Astrocyte (in vitro differentiated cells and primary cell): ENCODE measurements at regions not wholly inside any gene's neighbourhood (a gene's known extent, or its start where the extent isn't known, plus 50 kb on each side); places are given as distances from the start of the nearest gene placed in this dataset.
"Not testable (repeated sequence)": the region's sequence is repeated elsewhere in the genome, so short reads cannot be mapped to it uniquely, and the experiment has no call there.

ENCODE experiments used
- DNase-seq: peaks from one replicate; pipeline ENCODE4 v3.0.0-alpha.2; 2010; ENCODE audit warnings: low read depth
- FAIRE-seq: peaks from 2 replicates; lab custom pipeline; 2011; peaks lifted over from hg19 to GRCh38; lab: Jason Lieb, UNC
- H2AFZ ChIP-seq: 2 replicates; pipeline ENCODE4 v1.6.0; 2012; ENCODE audit warnings: low read depth, low read length, inconsistent platforms
- H3K27ac ChIP-seq: 2 replicates; pipeline ENCODE4 v1.5.1; 2011; ENCODE audit warnings: low read depth, low read length, inconsistent platforms
- H3K27me3 ChIP-seq: 2 replicates; pipeline ENCODE4 v1.6.0; 2011; ENCODE audit warnings: low read length, inconsistent platforms; ENCODE audit not compliant: insufficient read depth
- H3K36me3 ChIP-seq: 2 replicates; pipeline ENCODE4 v1.5.1; 2011; ENCODE audit warnings: low read length, inconsistent platforms; ENCODE audit not compliant: insufficient read depth
- H3K4me1 ChIP-seq: 2 replicates; pipeline ENCODE4 v1.5.1; 2011; ENCODE audit warnings: low read length, inconsistent platforms; ENCODE audit not compliant: insufficient read depth
- H3K4me2 ChIP-seq: 2 replicates; pipeline ENCODE4 v1.6.0; 2012; ENCODE audit warnings: low read length, inconsistent platforms
- H3K4me3 ChIP-seq: 2 replicates; pipeline ENCODE4 v1.5.1; 2011; ENCODE audit warnings: low read depth, mild to moderate bottlenecking, low read length, inconsistent platforms; ENCODE audit not compliant: insufficient read depth
- H3K79me2 ChIP-seq: 2 replicates; pipeline ENCODE4 v1.6.0; 2012; ENCODE audit warnings: mild to moderate bottlenecking, low read length, inconsistent platforms; ENCODE audit not compliant: insufficient read depth
- H3K9ac ChIP-seq: 2 replicates; pipeline ENCODE4 v1.6.0; 2012; ENCODE audit warnings: mild to moderate bottlenecking, low read length, inconsistent platforms
- H3K9me3 ChIP-seq: 2 replicates; pipeline ENCODE4 v1.5.1; 2012; ENCODE audit warnings: low read depth, mild to moderate bottlenecking, low read length, inconsistent platforms; ENCODE audit not compliant: insufficient read depth
- H4K20me1 ChIP-seq: 2 replicates; pipeline ENCODE4 v1.6.0; 2012; ENCODE audit warnings: low read length, inconsistent platforms; ENCODE audit not compliant: insufficient read depth
- H3K27ac Mint-ChIP-seq: one replicate; pipeline ENCODE4 v1.8.0; 2021; ENCODE audit warnings: mild to moderate bottlenecking, mixed read lengths; ENCODE audit not compliant: unreplicated experiment
- H3K27me3 Mint-ChIP-seq: one replicate; pipeline ENCODE4 v1.8.0; 2021; ENCODE audit warnings: low read depth, mixed read lengths; ENCODE audit not compliant: unreplicated experiment
- H3K36me3 Mint-ChIP-seq: one replicate; pipeline ENCODE4 v1.8.0; 2021; ENCODE audit warnings: low read depth, mixed read lengths; ENCODE audit not compliant: unreplicated experiment
- H3K4me1 Mint-ChIP-seq: one replicate; pipeline ENCODE4 v1.8.0; 2021; ENCODE audit warnings: low read depth, mixed read lengths; ENCODE audit not compliant: unreplicated experiment
- H3K4me3 Mint-ChIP-seq: one replicate; pipeline ENCODE4 v1.8.0; 2021; ENCODE audit warnings: mild to moderate bottlenecking, moderate library complexity, mixed read lengths; ENCODE audit not compliant: unreplicated experiment
- H3K9me3 Mint-ChIP-seq: one replicate; pipeline ENCODE4 v1.8.0; 2021; ENCODE audit warnings: mild to moderate bottlenecking, mixed read lengths; ENCODE audit not compliant: unreplicated experiment
- CTCF ChIP-seq: IDR thresholded peaks from 2 replicates; pipeline ENCODE4 v1.5.1; 2011; ENCODE audit warnings: low read depth, mild to moderate bottlenecking, inconsistent platforms, low read length, moderate library complexity; ENCODE audit not compliant: insufficient read depth
- EZH2 ChIP-seq: IDR thresholded peaks from 2 replicates; pipeline ENCODE4 v1.6.1; 2012; ENCODE audit warnings: mild to moderate bottlenecking, low read length, inconsistent platforms; ENCODE audit not compliant: insufficient read depth

DNA sequence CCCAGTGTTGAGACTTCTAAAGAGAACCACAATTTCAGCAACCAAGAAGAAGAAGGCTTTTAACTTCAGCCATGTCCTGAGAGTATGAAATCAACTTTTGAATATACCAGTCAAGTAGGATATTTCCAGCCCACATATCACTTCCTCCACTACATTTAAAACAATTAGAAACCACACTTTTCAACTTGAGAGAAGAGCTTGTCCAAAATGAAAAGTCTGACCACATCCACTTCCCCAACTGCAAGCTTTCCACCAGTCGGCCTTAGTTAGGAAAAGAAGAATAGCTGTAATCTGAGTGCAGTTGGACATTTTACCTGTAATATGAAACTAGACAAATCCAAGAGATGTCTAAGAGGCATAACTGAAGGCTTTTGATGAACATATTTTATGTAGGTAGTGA lies 101.9 kb upstream of the SLC7A11 start:
- no peak for TF ChIP-seq EZH2
- TF ChIP-seq CTCF = no peak
- H3K9me3 ChIP-seq = no peaks in the 10 kb centered on the region
- H3K36me3 Mint-ChIP-seq = no peaks in the 10 kb centered on the region
- H3K27ac Mint-ChIP-seq = no peak overlapping the region
- H3K4me1 ChIP-seq = no peaks in the 10 kb centered on the region
- no peaks in the 10 kb centered on the region for H3K27me3 ChIP-seq
- no peaks in the 10 kb centered on the region for H3K79me2 ChIP-seq
- H2AFZ ChIP-seq = no peak overlapping the region
- no peaks in the 10 kb centered on the region for H3K4me1 Mint-ChIP-seq
- no peaks in the 10 kb centered on the region for H3K36me3 ChIP-seq
- no peak overlapping the region for H3K9ac ChIP-seq
- H3K4me3 Mint-ChIP-seq = no peak overlapping the region
- no peaks in the 10 kb centered on the region for H3K9me3 Mint-ChIP-seq
- no peak overlapping the region for H3K4me2 ChIP-seq
- no peak overlapping the region for H3K4me3 ChIP-seq
- no peak for DNase-seq
- no peak for FAIRE-seq
- no peak overlapping the region for H3K27ac ChIP-seq
- H3K27me3 Mint-ChIP-seq = no peaks in the 10 kb centered on the region
- H4K20me1 ChIP-seq = no peaks in the 10 kb centered on the region

- Mint-ChIP-seq H3K27ac (no peak overlapping the region), H3K4me1 (no peaks in the 10 kb centered on the region), H3K9me3 (no peaks in the 10 kb centered on the region), H3K36me3 (no peaks in the 10 kb centered on the region), H3K4me3 (no peak overlapping the region), H3K27me3 (no peaks in the 10 kb centered on the region)
- H3K4me1 ChIP-seq = no peaks in the 10 kb centered on the region
- no peaks in the 10 kb centered on the region for H3K27me3 ChIP-seq
- no peaks in the 10 kb centered on the region for H3K36me3 ChIP-seq
- no peaks in the 10 kb centered on the region for H3K9me3 ChIP-seq
- H3K9ac ChIP-seq = no peak overlapping the region
- FAIRE-seq = no peak
- DNase-seq = no peak
- H3K27ac ChIP-seq = no peak overlapping the region
- no peak overlapping the region for H3K4me3 ChIP-seq
- no peaks in the 10 kb centered on the region for H3K79me2 ChIP-seq
- no peak overlapping the region for H2AFZ ChIP-seq
- H3K4me2 ChIP-seq = no peak overlapping the region
- H4K20me1 ChIP-seq = no peaks in the 10 kb centered on the region
- TF ChIP-seq CTCF (no peak), EZH2 (no peak)
Measured at GRCh38 chr4:138341739-138342415, 99.7 kb upstream of the SLC7A11 start.

DNA sequence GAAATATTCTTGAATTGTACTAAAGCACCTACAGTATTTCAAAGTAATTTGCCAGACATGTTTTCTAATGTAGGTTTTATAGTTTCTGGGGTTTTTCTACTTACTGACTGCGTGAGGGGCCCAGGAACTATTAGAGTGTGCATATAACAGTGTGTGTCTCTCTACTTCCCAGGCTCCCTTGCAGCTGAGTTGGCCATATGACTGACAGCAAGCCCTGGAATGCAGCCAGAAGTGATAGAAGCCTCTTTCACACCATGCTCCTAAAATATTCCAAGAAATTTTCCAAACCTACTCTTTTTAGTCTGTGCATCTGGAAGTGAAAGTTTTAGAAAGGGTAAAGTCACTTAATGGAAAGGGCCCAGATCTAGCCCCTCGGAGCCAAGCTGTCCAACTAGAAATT lies 96.7 kb upstream of the SLC7A11 start:
- H3K9me3 Mint-ChIP-seq = no peaks in the 10 kb centered on the region
- no peaks in the 10 kb centered on the region for H3K4me1 ChIP-seq
- no peaks in the 10 kb centered on the region for H3K36me3 ChIP-seq
- no peak for TF ChIP-seq CTCF
- no peak for TF ChIP-seq EZH2
- no peak overlapping the region for H3K9ac ChIP-seq
- no peaks in the 10 kb centered on the region for H3K27me3 Mint-ChIP-seq
- no peak for DNase-seq
- no peaks in the 10 kb centered on the region for H3K4me1 Mint-ChIP-seq
- no peak overlapping the region for H3K4me3 ChIP-seq
- no peaks in the 10 kb centered on the region for H3K79me2 ChIP-seq
- no peaks in the 10 kb centered on the region for H4K20me1 ChIP-seq
- no peaks in the 10 kb centered on the region for H3K27me3 ChIP-seq
- no peak overlapping the region for H3K27ac ChIP-seq
- no peaks in the 10 kb centered on the region for H3K36me3 Mint-ChIP-seq
- no peak overlapping the region for H3K4me3 Mint-ChIP-seq
- no peak overlapping the region for H2AFZ ChIP-seq
- no peak for FAIRE-seq
- no peak overlapping the region for H3K27ac Mint-ChIP-seq
- H3K9me3 ChIP-seq = no peaks in the 10 kb centered on the region
- no peak overlapping the region for H3K4me2 ChIP-seq

DNA sequence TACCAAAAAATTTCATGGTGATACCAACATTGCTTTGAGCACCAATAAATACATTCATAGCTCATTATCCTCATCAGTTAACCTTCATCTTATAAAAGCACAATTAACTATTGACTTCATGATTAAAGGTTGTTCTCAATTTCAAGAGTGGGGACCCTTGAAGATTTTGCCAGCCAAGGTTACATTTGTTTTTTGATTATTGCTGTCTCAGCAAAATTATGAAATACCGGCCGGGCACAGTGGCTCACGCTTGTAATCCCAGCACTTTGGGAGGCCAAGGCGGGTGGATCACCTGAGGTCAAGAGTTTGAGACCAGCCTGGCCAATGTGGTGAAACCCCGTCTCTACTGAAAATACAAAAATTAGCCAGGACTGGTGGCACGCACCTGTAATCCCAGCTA lies 96.1 kb upstream of the SLC7A11 start:
- H3K36me3 Mint-ChIP-seq, H3K36me3 ChIP-seq, H3K27me3 ChIP-seq, H2AFZ ChIP-seq, H3K4me3 Mint-ChIP-seq, H3K27ac Mint-ChIP-seq, H3K79me2 ChIP-seq, H3K9ac ChIP-seq, H3K27ac ChIP-seq, H3K9me3 ChIP-seq, H3K27me3 Mint-ChIP-seq, H3K4me3 ChIP-seq, DNase-seq, H4K20me1 ChIP-seq, H3K4me1 ChIP-seq, FAIRE-seq, H3K4me1 Mint-ChIP-seq, H3K9me3 Mint-ChIP-seq, H3K4me2 ChIP-seq: not testable (repeated sequence)
